Suprapubic skin (tissue), 3 donors: ENCODE measurements at regions not wholly inside any gene's neighbourhood (a gene's known extent, or its start where the extent isn't known, plus 50 kb on each side); places are given as distances from the start of the nearest gene placed in this dataset.

ENCODE experiments used
- CTCF ChIP-seq, 2 donors: fragments of 200-600 bp in 1 of 2; fragments of 450-650 bp in 1 of 2; sonication (generic) in 1 of 2; IDR thresholded peaks; one replicate each; pipeline ENCODE4 v1.5.1; 2016 to 2019; ENCODE audit warnings: antibody characterized with exemption in 2 of 2, mild to moderate bottlenecking in 1 of 2, moderate library complexity in 1 of 2
- POLR2A ChIP-seq, 2 donors: fragments of 450-650 bp; IDR thresholded peaks; one replicate each; pipeline ENCODE4 v1.6.1; 2017; ENCODE audit warnings: antibody characterized with exemption in 2 of 2, mild to moderate bottlenecking in 2 of 2, moderate library complexity in 2 of 2

GRCh38 chr12:77392467-77393088 is 327.2 kb upstream of the E2F7 start:
- TF ChIP-seq POLR2A (IDR thresholded peaks at IDR 0.05), result no peak
- TF ChIP-seq CTCF (IDR thresholded peaks at IDR 0.05), result no peak
